K562 (cell line): ENCODE measurements at regions not wholly inside any gene's neighbourhood (a gene's known extent, or its start where the extent isn't known, plus 50 kb on each side); places are given as distances from the start of the nearest gene placed in this dataset.

Source experiments
- RAD21 ChIP-seq, 2 experiments: fragments of 250-450 bp in 1 of 2; fragments of 450-650 bp in 1 of 2; sonication (Bioruptor Pico) in 1 of 2; formaldehyde crosslinking in 1 of 2; IDR thresholded peaks in 1 of 2; conservative IDR thresholded peaks in 1 of 2; 2 replicates each; pipeline versions ENCODE4 v1.4.0 to v1.8.0; 2020 to 2022; ENCODE audit warnings: mild to moderate bottlenecking in 2 of 2, moderate library complexity in 1 of 2
- STAT6 ChIP-seq: sonication (generic); formaldehyde crosslinking; IDR thresholded peaks from 2 replicates; pipeline ENCODE4 v1.8.1; 2023; ENCODE audit warnings: mild to moderate bottlenecking, missing genetic modification reagents
- ZSCAN29 ChIP-seq: fragments of 450-650 bp; IDR thresholded peaks from 2 replicates; pipeline ENCODE4 v1.6.1; 2017

DNA sequence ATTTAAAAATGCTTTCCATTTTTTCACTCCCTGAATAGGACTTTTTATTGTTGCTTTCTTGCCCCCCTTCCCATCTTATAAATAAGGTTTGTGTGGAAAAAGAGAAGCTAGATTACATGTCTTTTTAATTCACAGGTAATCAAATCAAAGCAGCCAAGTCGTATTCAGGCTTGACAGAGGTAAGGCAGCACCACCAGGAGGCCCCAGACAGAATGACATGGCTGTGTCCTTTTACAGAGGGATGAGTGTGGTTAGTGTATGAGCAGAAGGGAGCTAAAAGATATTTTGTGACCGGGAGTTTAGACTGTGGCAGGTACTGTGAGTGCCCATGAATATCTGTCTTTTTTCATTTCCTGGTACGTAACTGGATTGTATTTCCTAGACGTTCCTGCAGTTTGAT is 596.1 kb downstream of the ETNK1 start:
- TF ChIP-seq ZSCAN29: no peak
- TF ChIP-seq RAD21 (CRISPR knock-in tag; conservative IDR thresholded peaks at IDR 0.05 in 1 of 2, IDR thresholded peaks at IDR 0.05 in 1 of 2): peak in 1 of 2 experiments; percentile 33; a peak in 2 of 4 replicates
- TF ChIP-seq STAT6 (CRISPR knock-in tag): no peak
